ENCODE measurements at regions not wholly inside any gene's neighbourhood (a gene's known extent, or its start where the extent isn't known, plus 50 kb on each side); places are given as distances from the start of the nearest gene placed in this dataset.

DNA sequence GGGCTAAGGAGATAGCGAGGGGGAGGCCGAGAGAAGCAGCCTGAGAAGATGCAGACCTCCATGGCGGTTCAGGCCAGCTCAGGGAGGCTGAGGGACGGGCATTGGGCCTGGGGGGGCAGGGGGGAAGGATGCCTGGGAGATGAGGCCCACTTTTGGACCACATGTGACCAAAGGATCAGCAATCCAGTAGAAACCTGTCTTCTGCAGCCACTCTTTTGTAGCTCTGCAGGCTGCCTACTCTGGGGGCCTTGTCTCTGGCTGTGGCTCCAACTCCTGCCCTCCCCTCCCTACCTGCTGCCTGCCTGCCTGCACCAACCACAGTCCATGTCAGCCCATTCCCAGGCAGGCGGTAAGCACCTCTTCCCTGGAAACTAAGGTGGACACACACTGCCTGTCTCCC, 106.8 kb upstream of the MLN start:
- TF ChIP-seq, protein P1, sequence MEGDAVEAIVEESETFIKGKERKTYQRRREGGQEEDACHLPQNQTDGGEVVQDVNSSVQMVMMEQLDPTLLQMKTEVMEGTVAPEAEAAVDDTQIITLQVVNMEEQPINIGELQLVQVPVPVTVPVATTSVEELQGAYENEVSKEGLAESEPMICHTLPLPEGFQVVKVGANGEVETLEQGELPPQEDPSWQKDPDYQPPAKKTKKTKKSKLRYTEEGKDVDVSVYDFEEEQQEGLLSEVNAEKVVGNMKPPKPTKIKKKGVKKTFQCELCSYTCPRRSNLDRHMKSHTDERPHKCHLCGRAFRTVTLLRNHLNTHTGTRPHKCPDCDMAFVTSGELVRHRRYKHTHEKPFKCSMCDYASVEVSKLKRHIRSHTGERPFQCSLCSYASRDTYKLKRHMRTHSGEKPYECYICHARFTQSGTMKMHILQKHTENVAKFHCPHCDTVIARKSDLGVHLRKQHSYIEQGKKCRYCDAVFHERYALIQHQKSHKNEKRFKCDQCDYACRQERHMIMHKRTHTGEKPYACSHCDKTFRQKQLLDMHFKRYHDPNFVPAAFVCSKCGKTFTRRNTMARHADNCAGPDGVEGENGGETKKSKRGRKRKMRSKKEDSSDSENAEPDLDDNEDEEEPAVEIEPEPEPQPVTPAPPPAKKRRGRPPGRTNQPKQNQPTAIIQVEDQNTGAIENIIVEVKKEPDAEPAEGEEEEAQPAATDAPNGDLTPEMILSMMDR (conservative IDR thresholded peaks at IDR 0.05), result no peak
- TF ChIP-seq EZH2 (IDR thresholded peaks at IDR 0.05; ENCODE audit: low read depth), result no peak
